ENCODE measurements at regions not wholly inside any gene's neighbourhood (a gene's known extent, or its start where the extent isn't known, plus 50 kb on each side); places are given as distances from the start of the nearest gene placed in this dataset.

GRCh38 chr4:42330002-42330592, 67.2 kb upstream of the SHISA3 start:
- DNase-seq (ENCODE audit: low read depth): no peak

GRCh38 chr4:42331040-42331439, 66.2 kb upstream of the SHISA3 start:
- no peak for DNase-seq (ENCODE audit: low read depth)

- DNase-seq (ENCODE audit: low read depth): no peak
Observed at GRCh38 chr4:42331914-42332368, 65.3 kb upstream of the SHISA3 start.

GRCh38 chr4:42339935-42340406, 57.3 kb upstream of the SHISA3 start:
- no peak for DNase-seq (ENCODE audit: low read depth)

- DNase-seq (ENCODE audit: low read depth): no peak
Observed at GRCh38 chr4:42341518-42342026, 55.7 kb upstream of the SHISA3 start.

- no peak for DNase-seq (ENCODE audit: low read depth)
Observed at GRCh38 chr4:42342459-42342858, 54.8 kb upstream of the SHISA3 start.

GRCh38 chr4:42344309-42344708, 53.0 kb upstream of the SHISA3 start:
- DNase-seq (ENCODE audit: low read depth): no peak

GRCh38 chr4:42344749-42345148, 52.5 kb upstream of the SHISA3 start:
- DNase-seq (ENCODE audit: low read depth): no peak

GRCh38 chr4:42345962-42346544, 51.2 kb upstream of the SHISA3 start:
- no peak for DNase-seq (ENCODE audit: low read depth)

- DNase-seq (ENCODE audit: low read depth): no peak
Observed at GRCh38 chr4:42347076-42347475, 50.2 kb upstream of the SHISA3 start.

Measured in GM04504 (cell line).